Upper lobe of left lung (tissue), 6 donors: ENCODE measurements at regions not wholly inside any gene's neighbourhood (a gene's known extent, or its start where the extent isn't known, plus 50 kb on each side); places are given as distances from the start of the nearest gene placed in this dataset.

Source experiments
- ATAC-seq, 2 donors: fragments of 200-7000 bp; cut with Tn5 transposase; one replicate each; pipeline ENCODE4 v1.9.1; 2022; ENCODE audit warnings: mild to moderate bottlenecking in 2 of 2, moderate library complexity in 2 of 2; ENCODE audit not compliant: low FRiP score in 2 of 2
- DNase-seq, 2 donors: peaks; one replicate each; pipeline ENCODE4 v3.0.0-alpha.2; 2019 to 2020
- H3K27ac ChIP-seq, 4 donors: fragments of 200-600 bp; sonication (generic); one replicate each; pipeline ENCODE4 v1.5.1; 2016 to 2019
- H3K27me3 ChIP-seq, 4 donors: fragments of 200-600 bp; sonication (generic); one replicate each; pipeline ENCODE4 v1.5.1; 2017 to 2019
- H3K36me3 ChIP-seq, 4 donors: fragments of 200-600 bp; sonication (generic); one replicate each; pipeline ENCODE4 v1.5.1; 2016 to 2019
- H3K4me1 ChIP-seq, 4 donors: fragments of 200-600 bp; sonication (generic); one replicate each; pipeline ENCODE4 v1.5.1; 2018 to 2019
- H3K4me3 ChIP-seq, 4 donors: fragments of 200-600 bp; sonication (generic); one replicate each; pipeline ENCODE4 v1.5.1; 2017 to 2019; ENCODE audit warnings: mild to moderate bottlenecking in 2 of 4, moderate library complexity in 1 of 4
- H3K9me3 ChIP-seq, 4 donors: fragments of 200-600 bp; sonication (generic); one replicate each; pipeline ENCODE4 v1.5.1; 2018 to 2019
- CTCF ChIP-seq, 6 experiments: fragments of 450-650 bp in 4 of 6; fragments of 200-600 bp in 2 of 6; sonication (generic) in 2 of 6; IDR thresholded peaks; one replicate each; pipeline ENCODE4 v1.5.1; 2016 to 2019; ENCODE audit warnings: antibody characterized with exemption in 6 of 6
- EP300 ChIP-seq, 4 donors: sonication (generic); formaldehyde crosslinking; IDR thresholded peaks; one replicate each; pipeline ENCODE4 v1.5.1; 2017; ENCODE audit warnings: antibody characterized with exemption in 4 of 4, control low read depth in 2 of 4
- POLR2A ChIP-seq, 4 donors: fragments of 450-650 bp; IDR thresholded peaks; one replicate each; pipeline ENCODE4 v1.5.1; 2016 to 2017; ENCODE audit warnings: antibody characterized with exemption in 4 of 4, mild to moderate bottlenecking in 2 of 4
- POLR2AphosphoS5 ChIP-seq, 2 donors: sonication (generic); formaldehyde crosslinking; IDR thresholded peaks; one replicate each; pipeline ENCODE4 v1.5.1; 2017; ENCODE audit warnings: antibody characterized with exemption in 2 of 2
- WGBS, 2 donors: methylation state at CpG; one replicate each; pipeline ENCODE4 v1.1.5; 2017 to 2018; 5-methylcytosine and 5-hydroxymethylcytosine counted together
- donor health status: DM: no; HTN: no; CAD: no; lungs with moderate emphysema.
- donor health status: DM: no; HTN: yes; CAD: no; lungs with severe emphysema.

DNA sequence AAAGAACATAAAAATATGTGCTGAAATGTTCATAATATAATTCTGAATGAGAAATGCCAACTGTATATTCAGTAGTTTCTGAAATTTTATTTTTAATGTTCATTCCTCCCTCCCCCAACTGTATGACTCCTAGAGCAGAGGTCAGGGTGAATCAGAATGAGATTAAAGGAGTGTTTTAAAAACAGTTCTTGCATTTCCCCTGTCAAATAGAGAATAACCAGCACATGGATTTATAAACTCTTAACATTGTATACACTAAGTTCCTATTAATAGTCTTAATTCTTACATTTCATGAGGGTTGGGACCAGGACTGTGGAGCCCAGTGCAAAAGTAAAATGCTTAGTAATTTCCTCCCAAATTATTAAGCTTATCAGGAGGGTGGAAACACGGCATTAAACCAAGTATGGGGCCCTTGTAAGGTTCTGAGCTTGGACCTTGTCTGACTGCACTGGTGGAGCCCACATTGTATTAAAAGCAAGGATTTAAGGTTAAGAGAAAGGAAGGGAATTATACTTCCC, 474.6 kb upstream of the RAG2 start:
- H3K4me1 ChIP-seq, result no peaks in the 10 kb centered on the region
- 33 to 36% methylated on average over 1 of the region's 1 CpG for WGBS, 2 donors
- H3K9me3 ChIP-seq, result no peaks in the 10 kb centered on the region
- H3K27me3 ChIP-seq, result no peaks in the 10 kb centered on the region
- no peak for ATAC-seq
- no peaks in the 10 kb centered on the region for H3K36me3 ChIP-seq
- no peak for DNase-seq
- TF ChIP-seq POLR2A (IDR thresholded peaks at IDR 0.05), result no peak
- TF ChIP-seq CTCF (IDR thresholded peaks at IDR 0.05), result no peak
- TF ChIP-seq EP300 (IDR thresholded peaks at IDR 0.05), result no peak
- no peak for TF ChIP-seq POLR2AphosphoS5 (IDR thresholded peaks at IDR 0.05)
- H3K4me3 ChIP-seq, result no peak overlapping the region
- H3K27ac ChIP-seq, result no peak overlapping the region

DNA sequence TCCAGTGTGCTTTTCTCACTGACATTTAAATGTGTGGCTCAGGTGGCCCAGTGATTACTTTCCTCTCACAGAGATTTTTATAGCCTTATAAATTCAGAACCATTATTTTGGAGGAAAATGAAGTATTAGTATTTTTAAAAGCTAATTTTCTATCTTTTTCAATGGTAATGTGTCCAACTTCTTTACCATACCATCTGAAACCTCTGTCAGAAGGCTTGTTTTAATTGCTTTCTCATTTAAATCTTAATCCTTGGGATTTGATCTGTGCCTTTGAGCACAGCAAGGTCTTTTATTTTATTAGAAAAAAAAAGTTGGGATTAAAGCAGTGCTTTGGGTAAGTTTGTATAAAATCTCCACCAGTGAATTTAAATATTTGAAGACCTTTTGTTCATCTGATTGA, 452.3 kb upstream of the RAG2 start:
- H3K27ac ChIP-seq, result no peak overlapping the region
- no peak for DNase-seq
- no peaks in the 10 kb centered on the region for H3K4me1 ChIP-seq
- no peaks in the 10 kb centered on the region for H3K27me3 ChIP-seq
- H3K36me3 ChIP-seq, result no peaks in the 10 kb centered on the region
- ATAC-seq, result no peak
- TF ChIP-seq EP300 (IDR thresholded peaks at IDR 0.05) (no peak), POLR2AphosphoS5 (IDR thresholded peaks at IDR 0.05) (no peak), CTCF (IDR thresholded peaks at IDR 0.05) (no peak), POLR2A (IDR thresholded peaks at IDR 0.05) (no peak)
- no peaks in the 10 kb centered on the region for H3K9me3 ChIP-seq
- H3K4me3 ChIP-seq, result no peak overlapping the region

- TF ChIP-seq EP300 (IDR thresholded peaks at IDR 0.05) (no peak), POLR2AphosphoS5 (IDR thresholded peaks at IDR 0.05) (no peak), POLR2A (IDR thresholded peaks at IDR 0.05) (no peak), CTCF (IDR thresholded peaks at IDR 0.05) (no peak)
- H3K27ac ChIP-seq, result no peak overlapping the region
- H3K4me1 ChIP-seq, result no peaks in the 10 kb centered on the region
- DNase-seq, result no peak
- H3K9me3 ChIP-seq, result no peaks in the 10 kb centered on the region
- no peak for ATAC-seq
- H3K36me3 ChIP-seq, result no peaks in the 10 kb centered on the region
- no peak overlapping the region for H3K4me3 ChIP-seq
- no peaks in the 10 kb centered on the region for H3K27me3 ChIP-seq
Measured at GRCh38 chr11:37040921-37041320, 442.9 kb upstream of the RAG2 start.

- Histone ChIP-seq H3K4me1 (no peaks in the 10 kb centered on the region), H3K27ac (no peak overlapping the region), H3K27me3 (no peaks in the 10 kb centered on the region), H3K9me3 (no peaks in the 10 kb centered on the region), H3K36me3 (no peaks in the 10 kb centered on the region), H3K4me3 (no peak overlapping the region)
- no peak for TF ChIP-seq POLR2A (IDR thresholded peaks at IDR 0.05)
- no peak for TF ChIP-seq EP300 (IDR thresholded peaks at IDR 0.05)
- no peak for TF ChIP-seq POLR2AphosphoS5 (IDR thresholded peaks at IDR 0.05)
- no peak for TF ChIP-seq CTCF (IDR thresholded peaks at IDR 0.05)
- ATAC-seq (no peak), DNase-seq (no peak)
- 68 to 79% methylated on average over 3 of the region's 3 CpGs for WGBS, 2 donors
Measured at GRCh38 chr11:37038911-37039310, 440.9 kb upstream of the RAG2 start.

- DNase-seq, result no peak
- no peaks in the 10 kb centered on the region for H3K36me3 ChIP-seq
- H3K27me3 ChIP-seq, result no peaks in the 10 kb centered on the region
- H3K4me1 ChIP-seq, result no peaks in the 10 kb centered on the region
- H3K9me3 ChIP-seq, result no peaks in the 10 kb centered on the region
- ATAC-seq, result no peak
- H3K27ac ChIP-seq, result no peak overlapping the region
- 81 to 85% methylated on average over 5 of the region's 5 CpGs for WGBS, 2 donors
- TF ChIP-seq POLR2AphosphoS5 (IDR thresholded peaks at IDR 0.05) (no peak), POLR2A (IDR thresholded peaks at IDR 0.05) (no peak), CTCF (IDR thresholded peaks at IDR 0.05) (no peak), EP300 (IDR thresholded peaks at IDR 0.05) (no peak)
- H3K4me3 ChIP-seq, result no peak overlapping the region
Measured at GRCh38 chr11:37026741-37027140, 428.7 kb upstream of the RAG2 start.
